ENCODE measurements at regions not wholly inside any gene's neighbourhood (a gene's known extent, or its start where the extent isn't known, plus 50 kb on each side); places are given as distances from the start of the nearest gene placed in this dataset.

GRCh38 chr2:23330214-23330613 is 54.8 kb upstream of the KLHL29 start:
- H3K4me3 ChIP-seq: no peak overlapping the region
- H3K27me3 ChIP-seq: peaks cover 0 to 7% of the 10 kb centered on the region in 2 donors
- no peak overlapping the region for H3K27ac ChIP-seq
- no peaks in the 10 kb centered on the region for H3K4me1 ChIP-seq
- TF ChIP-seq CTCF (IDR thresholded peaks at IDR 0.05): no peak
- intact Hi-C loops (cut with DNase I; ENCODE audit: low total_unique reads): no loop called here
- no peak for DNase-seq
- H3K36me3 ChIP-seq: no peaks in the 10 kb centered on the region
- H3K9me3 ChIP-seq: no peaks in the 10 kb centered on the region
